NCI-H146 (cell line): ENCODE measurements at regions not wholly inside any gene's neighbourhood (a gene's known extent, or its start where the extent isn't known, plus 50 kb on each side); places are given as distances from the start of the nearest gene placed in this dataset.
"Not testable (repeated sequence)": the region's sequence is repeated elsewhere in the genome, so short reads cannot be mapped to it uniquely, and the experiment has no call there.

Source experiments
- DNase-seq: peaks from one replicate; lab custom pipeline; 2025; lab: John Stamatoyannopoulos, UW

- no peak for DNase-seq
Observed at GRCh38 chr16:65621640-65622039, 499.8 kb upstream of the CDH11 start.

- DNase-seq = no peak
Observed at GRCh38 chr16:65619606-65620005, 497.7 kb upstream of the CDH11 start.

- DNase-seq = no peak
Observed at GRCh38 chr16:65618931-65619330, 497.1 kb upstream of the CDH11 start.

GRCh38 chr16:65618333-65618732 is 496.5 kb upstream of the CDH11 start:
- DNase-seq = no peak

- no peak for DNase-seq
Observed at GRCh38 chr16:65617421-65617820, 495.6 kb upstream of the CDH11 start.

- DNase-seq = no peak
Observed at GRCh38 chr16:65608455-65608854, 486.6 kb upstream of the CDH11 start.

GRCh38 chr16:65604771-65605170 is 482.9 kb upstream of the CDH11 start:
- DNase-seq = no peak

GRCh38 chr16:65601781-65602180 is 479.9 kb upstream of the CDH11 start:
- DNase-seq = no peak

- no peak for DNase-seq
Observed at GRCh38 chr16:65600629-65601028, 478.8 kb upstream of the CDH11 start.

- no peak for DNase-seq
Observed at GRCh38 chr16:65600046-65600445, 478.2 kb upstream of the CDH11 start.

- no peak for DNase-seq
Observed at GRCh38 chr16:65598621-65599020, 476.8 kb upstream of the CDH11 start.

- DNase-seq = no peak
Observed at GRCh38 chr16:65583498-65583897, 461.6 kb upstream of the CDH11 start.

- no peak for DNase-seq
Observed at GRCh38 chr16:65579050-65579449, 457.2 kb upstream of the CDH11 start.

- DNase-seq = no peak
Observed at GRCh38 chr16:65576631-65577030, 454.8 kb upstream of the CDH11 start.

- DNase-seq = no peak
Observed at GRCh38 chr16:65576139-65576538, 454.3 kb upstream of the CDH11 start.

- DNase-seq = no peak
Observed at GRCh38 chr16:65574326-65574966, 452.6 kb upstream of the CDH11 start.

- DNase-seq = no peak
Observed at GRCh38 chr16:65572156-65572555, 450.3 kb upstream of the CDH11 start.

- DNase-seq = no peak
Observed at GRCh38 chr16:65570261-65570660, 448.4 kb upstream of the CDH11 start.

GRCh38 chr16:65559846-65560245 is 438.0 kb upstream of the CDH11 start:
- DNase-seq = no peak

GRCh38 chr16:65549689-65550088 is 427.8 kb upstream of the CDH11 start:
- not testable (repeated sequence) for DNase-seq

- DNase-seq = no peak
Observed at GRCh38 chr16:65548470-65548869, 426.6 kb upstream of the CDH11 start.

- DNase-seq = no peak
Observed at GRCh38 chr16:65547772-65548446, 426.0 kb upstream of the CDH11 start.

- no peak for DNase-seq
Observed at GRCh38 chr16:65546353-65546791, 424.5 kb upstream of the CDH11 start.

GRCh38 chr16:65545413-65545956 is 423.6 kb upstream of the CDH11 start:
- no peak for DNase-seq
